K562 (cell line): ENCODE measurements at regions not wholly inside any gene's neighbourhood (a gene's known extent, or its start where the extent isn't known, plus 50 kb on each side); places are given as distances from the start of the nearest gene placed in this dataset.

Experiments
- MXD1 ChIP-seq: fragments of 250-450 bp; sonication (Bioruptor Pico); IDR thresholded peaks from 2 replicates; pipeline ENCODE4 v1.8.0; 2021; ENCODE audit warnings: borderline replicate concordance, mild to moderate bottlenecking, moderate library complexity; ENCODE audit not compliant: poor library complexity, severe bottlenecking
- POLR2AphosphoS5 ChIP-seq: IDR thresholded peaks from 2 replicates; pipeline ENCODE4 v1.6.1; 2011; ENCODE audit warnings: mild to moderate bottlenecking, low read depth, low read length, moderate library complexity; ENCODE audit not compliant: control insufficient read depth, insufficient read depth
- TOE1 ChIP-seq, 2 experiments: fragments of 450-650 bp in 1 of 2; sonication (generic) in 1 of 2; formaldehyde crosslinking in 1 of 2; IDR thresholded peaks; 2 replicates each; pipeline versions ENCODE4 v1.7.1 to v1.8.0; 2016 to 2022; ENCODE audit warnings: borderline replicate concordance in 2 of 2, mild to moderate bottlenecking in 2 of 2, antibody characterized with exemption in 1 of 2, inconsistent platforms in 1 of 2, low read depth in 1 of 2, missing genetic modification reagents in 1 of 2, moderate library complexity in 1 of 2
- TF ChIP-seq, protein P1 (sequence below), 3 experiments: IDR thresholded peaks in 2 of 3; conservative IDR thresholded peaks in 1 of 3; 2 replicates each; pipeline ENCODE4 v1.5.1; 2011 to 2012; ENCODE audit warnings: low read length in 3 of 3, mild to moderate bottlenecking in 3 of 3, control low read depth in 2 of 3, improper control_type of control experiment in 1 of 3, inconsistent platforms in 1 of 3, low read depth in 1 of 3, mixed read lengths in 1 of 3, moderate library complexity in 1 of 3; ENCODE audit not compliant: insufficient read depth in 2 of 3
- TF ChIP-seq, protein P2 (sequence below): fragments of 150-350 bp; IDR thresholded peaks from 2 replicates; pipeline ENCODE4 v1.6.1; 2014; ENCODE audit warnings: low read depth, mild to moderate bottlenecking, low read length, borderline replicate concordance

- no peak for TF ChIP-seq POLR2AphosphoS5
- TF ChIP-seq, protein P1, sequence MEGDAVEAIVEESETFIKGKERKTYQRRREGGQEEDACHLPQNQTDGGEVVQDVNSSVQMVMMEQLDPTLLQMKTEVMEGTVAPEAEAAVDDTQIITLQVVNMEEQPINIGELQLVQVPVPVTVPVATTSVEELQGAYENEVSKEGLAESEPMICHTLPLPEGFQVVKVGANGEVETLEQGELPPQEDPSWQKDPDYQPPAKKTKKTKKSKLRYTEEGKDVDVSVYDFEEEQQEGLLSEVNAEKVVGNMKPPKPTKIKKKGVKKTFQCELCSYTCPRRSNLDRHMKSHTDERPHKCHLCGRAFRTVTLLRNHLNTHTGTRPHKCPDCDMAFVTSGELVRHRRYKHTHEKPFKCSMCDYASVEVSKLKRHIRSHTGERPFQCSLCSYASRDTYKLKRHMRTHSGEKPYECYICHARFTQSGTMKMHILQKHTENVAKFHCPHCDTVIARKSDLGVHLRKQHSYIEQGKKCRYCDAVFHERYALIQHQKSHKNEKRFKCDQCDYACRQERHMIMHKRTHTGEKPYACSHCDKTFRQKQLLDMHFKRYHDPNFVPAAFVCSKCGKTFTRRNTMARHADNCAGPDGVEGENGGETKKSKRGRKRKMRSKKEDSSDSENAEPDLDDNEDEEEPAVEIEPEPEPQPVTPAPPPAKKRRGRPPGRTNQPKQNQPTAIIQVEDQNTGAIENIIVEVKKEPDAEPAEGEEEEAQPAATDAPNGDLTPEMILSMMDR (IDR thresholded peaks at IDR 0.05 in 2 of 3, conservative IDR thresholded peaks at IDR 0.05 in 1 of 3; ENCODE audit: insufficient read depth in 2 of 3, low read depth in 1 of 3, low read length in 3 of 3) = no peak
- no peak for TF ChIP-seq MXD1 (CRISPR knock-in tag)
- TF ChIP-seq, protein P2, sequence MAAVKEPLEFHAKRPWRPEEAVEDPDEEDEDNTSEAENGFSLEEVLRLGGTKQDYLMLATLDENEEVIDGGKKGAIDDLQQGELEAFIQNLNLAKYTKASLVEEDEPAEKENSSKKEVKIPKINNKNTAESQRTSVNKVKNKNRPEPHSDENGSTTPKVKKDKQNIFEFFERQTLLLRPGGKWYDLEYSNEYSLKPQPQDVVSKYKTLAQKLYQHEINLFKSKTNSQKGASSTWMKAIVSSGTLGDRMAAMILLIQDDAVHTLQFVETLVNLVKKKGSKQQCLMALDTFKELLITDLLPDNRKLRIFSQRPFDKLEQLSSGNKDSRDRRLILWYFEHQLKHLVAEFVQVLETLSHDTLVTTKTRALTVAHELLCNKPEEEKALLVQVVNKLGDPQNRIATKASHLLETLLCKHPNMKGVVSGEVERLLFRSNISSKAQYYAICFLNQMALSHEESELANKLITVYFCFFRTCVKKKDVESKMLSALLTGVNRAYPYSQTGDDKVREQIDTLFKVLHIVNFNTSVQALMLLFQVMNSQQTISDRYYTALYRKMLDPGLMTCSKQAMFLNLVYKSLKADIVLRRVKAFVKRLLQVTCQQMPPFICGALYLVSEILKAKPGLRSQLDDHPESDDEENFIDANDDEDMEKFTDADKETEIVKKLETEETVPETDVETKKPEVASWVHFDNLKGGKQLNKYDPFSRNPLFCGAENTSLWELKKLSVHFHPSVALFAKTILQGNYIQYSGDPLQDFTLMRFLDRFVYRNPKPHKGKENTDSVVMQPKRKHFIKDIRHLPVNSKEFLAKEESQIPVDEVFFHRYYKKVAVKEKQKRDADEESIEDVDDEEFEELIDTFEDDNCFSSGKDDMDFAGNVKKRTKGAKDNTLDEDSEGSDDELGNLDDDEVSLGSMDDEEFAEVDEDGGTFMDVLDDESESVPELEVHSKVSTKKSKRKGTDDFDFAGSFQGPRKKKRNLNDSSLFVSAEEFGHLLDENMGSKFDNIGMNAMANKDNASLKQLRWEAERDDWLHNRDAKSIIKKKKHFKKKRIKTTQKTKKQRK = no peak
- no peak for TF ChIP-seq TOE1 (IDR thresholded peaks at IDR 0.05; ENCODE audit: borderline replicate concordance)
- TF ChIP-seq TOE1 (CRISPR knock-in tag; IDR thresholded peaks at IDR 0.05; ENCODE audit: borderline replicate concordance, low read depth) = no peak
Measured at GRCh38 chr15:96181873-96182301, 148.6 kb upstream of the NR2F2 start.
